ENCODE measurements at regions not wholly inside any gene's neighbourhood (a gene's known extent, or its start where the extent isn't known, plus 50 kb on each side); places are given as distances from the start of the nearest gene placed in this dataset.
"Not testable (repeated sequence)": the region's sequence is repeated elsewhere in the genome, so short reads cannot be mapped to it uniquely, and the experiment has no call there.

GRCh38 chr1:116298213-116298579 lies 74.8 kb upstream of the ATP1A1 start:
- ATAC-seq, DNase-seq: not testable (repeated sequence)

GRCh38 chr1:116298746-116299145 lies 74.3 kb upstream of the ATP1A1 start:
- DNase-seq (no peak), ATAC-seq (no peak)

- no peak for ATAC-seq
- no peak for DNase-seq
Measured at GRCh38 chr1:116299248-116299647, 73.8 kb upstream of the ATP1A1 start.

GRCh38 chr1:116302281-116302680 lies 70.8 kb upstream of the ATP1A1 start:
- ATAC-seq (no peak), DNase-seq (no peak)

- ATAC-seq: no peak
- DNase-seq: no peak
Measured at GRCh38 chr1:116306102-116306501, 66.9 kb upstream of the ATP1A1 start.

- no peak for DNase-seq
- no peak for ATAC-seq
Measured at GRCh38 chr1:116306840-116307442, 66.1 kb upstream of the ATP1A1 start.

- ATAC-seq (no peak), DNase-seq (no peak)
Measured at GRCh38 chr1:116308276-116308675, 64.8 kb upstream of the ATP1A1 start.

- ATAC-seq (no peak), DNase-seq (no peak)
Measured at GRCh38 chr1:116309090-116309870, 63.8 kb upstream of the ATP1A1 start.

- ATAC-seq: no peak
Measured at GRCh38 chr1:116310180-116310579, 62.9 kb upstream of the ATP1A1 start.

GRCh38 chr1:116311193-116311592 lies 61.9 kb upstream of the ATP1A1 start:
- DNase-seq (no peak), ATAC-seq (no peak)

More at GRCh38 chr1:116310180-116310579, 62.9 kb upstream of the ATP1A1 start:
- DNase-seq: no peak

GRCh38 chr1:116311756-116312680 lies 61.0 kb upstream of the ATP1A1 start:
- no peak for ATAC-seq
- DNase-seq: no peak

- DNase-seq (no peak), ATAC-seq (no peak)
Measured at GRCh38 chr1:116312681-116313069, 60.4 kb upstream of the ATP1A1 start.

- no peak for DNase-seq
- no peak for ATAC-seq
Measured at GRCh38 chr1:116313776-116314175, 59.3 kb upstream of the ATP1A1 start.

GRCh38 chr1:116314305-116314919 lies 58.6 kb upstream of the ATP1A1 start:
- DNase-seq: no peak
- ATAC-seq: no peak

- ATAC-seq (no peak), DNase-seq (no peak)
Measured at GRCh38 chr1:116316373-116316772, 56.7 kb upstream of the ATP1A1 start.

GRCh38 chr1:116318897-116319296 lies 54.1 kb upstream of the ATP1A1 start:
- DNase-seq: no peak
- no peak for ATAC-seq

- ATAC-seq: no peak
- DNase-seq: no peak
Measured at GRCh38 chr1:116320874-116321273, 52.2 kb upstream of the ATP1A1 start.

- no peak for DNase-seq
- no peak for ATAC-seq
Measured at GRCh38 chr1:116321766-116322175, 51.3 kb upstream of the ATP1A1 start.

- ATAC-seq: no peak
- no peak for DNase-seq
Measured at GRCh38 chr1:116322752-116323405, 50.2 kb upstream of the ATP1A1 start.

Data from stimulated activated naive CD8-positive, alpha-beta T cell treated with anti-CD3 and anti-CD28 coated beads, Interleukin-15, Interleukin-2, amounts not matched to agents 100 U/mL and 50 U/mL, for 24 hours (primary cell).